ENCODE measurements at regions not wholly inside any gene's neighbourhood (a gene's known extent, or its start where the extent isn't known, plus 50 kb on each side); places are given as distances from the start of the nearest gene placed in this dataset.
"Not testable (repeated sequence)": the region's sequence is repeated elsewhere in the genome, so short reads cannot be mapped to it uniquely, and the experiment has no call there.

GRCh38 chr15:101876031-101876430 lies 64.0 kb downstream of the OR4F15 start:
- DNase-seq (ENCODE audit: low read depth); H3K4me3 ChIP-seq (ENCODE audit: low read depth, low read length): not testable (repeated sequence)

DNA sequence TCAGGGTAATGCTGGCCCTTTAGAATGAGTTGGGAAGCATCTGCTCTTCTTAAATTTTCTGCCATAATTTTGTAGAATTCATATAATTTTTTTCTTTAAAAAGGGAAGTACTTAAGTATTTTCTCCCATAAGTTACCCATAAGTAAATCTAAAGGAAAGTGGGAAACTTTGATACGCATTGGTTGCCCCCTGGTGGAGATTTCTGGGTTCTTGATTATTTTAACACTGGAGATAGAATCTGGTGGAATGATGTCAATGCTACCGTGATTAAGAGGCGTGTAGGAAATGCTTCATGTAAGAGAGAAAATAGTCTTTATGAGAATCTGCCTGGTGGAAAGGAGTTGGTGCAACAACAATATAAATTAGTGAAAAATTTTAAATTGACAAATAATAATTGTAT lies 65.6 kb downstream of the OR4F15 start:
- DNase-seq (ENCODE audit: low read depth), result peak; percentile 1
- TF ChIP-seq CTCF (conservative IDR thresholded peaks at IDR 0.05; ENCODE audit: low read depth, low read length), result peak; percentile 38

DNA sequence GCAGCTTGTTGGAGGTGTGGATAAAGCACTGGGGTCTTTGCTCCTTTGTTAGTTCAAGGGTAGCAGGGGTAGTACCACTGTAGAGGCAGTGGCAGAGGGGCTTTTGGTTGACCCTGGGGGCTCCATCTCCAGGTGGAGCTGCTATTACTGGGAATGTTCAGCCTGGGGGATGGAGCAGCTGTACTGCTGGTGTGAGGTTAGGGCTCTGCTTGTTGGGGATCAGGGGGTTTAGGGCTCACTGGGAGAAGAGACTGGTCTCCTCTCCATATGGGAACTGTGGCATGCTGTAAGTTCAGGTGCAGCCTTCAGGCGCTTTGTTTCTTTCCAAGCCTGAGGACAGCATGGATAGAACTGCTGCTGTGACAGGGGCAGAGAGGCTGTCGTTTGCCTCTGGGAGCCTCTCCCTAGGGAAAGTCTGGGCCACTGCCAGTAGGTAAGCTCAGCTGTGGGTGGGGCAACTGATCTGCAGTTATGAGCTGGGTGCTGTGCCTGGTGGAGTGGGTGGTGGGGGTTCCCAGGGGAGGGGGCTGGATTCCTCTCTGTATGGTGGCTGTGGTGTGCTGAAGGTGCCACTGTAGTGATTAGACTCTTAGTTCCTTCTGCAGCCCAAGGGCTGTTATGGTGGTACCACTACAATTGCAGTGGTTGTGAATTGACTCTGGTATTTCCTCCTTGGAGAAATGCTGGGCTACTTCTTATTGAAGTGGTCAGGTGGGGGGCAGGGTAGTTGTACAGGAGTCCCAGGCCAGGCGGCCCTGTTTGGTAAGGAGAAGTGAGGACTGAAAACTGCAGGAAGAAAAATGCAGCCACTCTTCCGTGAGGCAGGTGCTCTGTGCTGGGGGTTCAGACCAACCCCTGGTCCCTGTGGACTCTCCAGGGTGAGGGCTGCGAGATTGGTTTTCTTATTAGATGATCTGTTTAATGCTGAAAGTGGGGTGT lies 100.6 kb downstream of the OR4F15 start:
- DNase-seq (ENCODE audit: low read depth); H3K4me3 ChIP-seq (ENCODE audit: low read depth, low read length): not testable (repeated sequence)

More for the DNA sequence above, 65.6 kb downstream of the OR4F15 start:
- H3K4me3 ChIP-seq (ENCODE audit: low read depth, low read length), result not testable (repeated sequence)

- not testable (repeated sequence) for H3K4me3 ChIP-seq (ENCODE audit: low read depth, low read length); DNase-seq (ENCODE audit: low read depth)
Observed at GRCh38 chr15:101924554-101924953, 112.6 kb downstream of the OR4F15 start.

GRCh38 chr15:101934506-101934905 lies 122.5 kb downstream of the OR4F15 start:
- H3K4me3 ChIP-seq (ENCODE audit: low read depth, low read length); DNase-seq (ENCODE audit: low read depth): not testable (repeated sequence)

DNA sequence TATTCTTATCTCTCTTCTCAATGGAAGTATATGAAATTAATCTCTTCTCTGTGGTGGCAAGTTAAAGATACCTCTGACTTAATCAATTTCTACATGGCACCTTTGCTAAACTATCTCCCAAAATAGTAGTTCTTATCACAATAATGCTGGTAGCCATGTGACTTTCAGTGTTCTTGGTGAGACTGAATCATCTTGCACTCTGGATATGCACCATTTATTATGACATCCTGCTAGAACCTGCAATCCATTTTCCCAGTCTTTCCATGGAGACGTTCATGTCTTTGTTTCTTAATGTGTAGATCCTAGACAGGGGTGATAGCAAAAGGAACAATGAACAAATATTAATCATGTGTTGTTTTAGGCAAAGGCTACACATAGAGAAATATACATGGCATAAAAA lies 125.4 kb downstream of the OR4F15 start:
- H3K4me3 ChIP-seq (ENCODE audit: low read depth, low read length); DNase-seq (ENCODE audit: low read depth): not testable (repeated sequence)

DNA sequence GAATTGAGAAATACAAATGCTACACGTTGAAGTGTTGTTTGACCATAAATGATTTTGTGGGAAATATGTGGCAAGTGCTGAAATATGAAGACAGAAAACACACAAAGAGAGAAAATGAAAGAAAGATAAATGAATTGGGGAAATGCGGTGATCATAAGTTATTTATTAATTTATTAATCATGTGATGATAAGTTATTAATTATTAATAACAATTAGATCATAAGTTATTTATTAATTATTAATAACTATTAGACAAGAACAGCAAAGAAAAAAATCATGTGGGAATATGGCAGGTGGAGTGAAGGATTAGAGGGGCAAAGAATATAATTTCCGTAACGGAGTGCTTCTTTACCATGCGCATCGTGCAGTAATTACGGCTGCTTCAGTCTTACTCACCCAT lies 126.6 kb downstream of the OR4F15 start:
- not testable (repeated sequence) for DNase-seq (ENCODE audit: low read depth); H3K4me3 ChIP-seq (ENCODE audit: low read depth, low read length)

DNA sequence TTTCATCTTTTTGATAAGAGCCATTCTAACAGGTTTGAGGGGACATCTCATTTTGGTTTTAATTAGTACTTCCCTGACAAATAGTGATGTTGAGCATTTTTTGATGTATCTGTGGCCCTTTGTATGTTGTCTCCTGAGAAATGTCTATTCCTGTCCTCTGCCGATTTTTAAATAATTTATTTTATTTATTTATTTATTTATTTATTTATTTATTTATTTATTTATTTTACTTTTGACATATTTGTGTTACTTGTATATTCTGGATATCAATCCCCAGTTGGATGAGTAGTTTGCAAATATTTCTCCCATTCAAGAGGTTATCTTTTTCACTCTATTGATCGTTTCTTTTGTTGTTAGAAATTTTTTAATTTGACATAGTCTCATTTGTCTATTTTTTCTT lies 133.9 kb downstream of the OR4F15 start:
- H3K4me3 ChIP-seq (ENCODE audit: low read depth, low read length); DNase-seq (ENCODE audit: low read depth): not testable (repeated sequence)

GRCh38 chr15:101948491-101949010 lies 136.5 kb downstream of the OR4F15 start:
- not testable (repeated sequence) for DNase-seq (ENCODE audit: low read depth); H3K4me3 ChIP-seq (ENCODE audit: low read depth, low read length)

- H3K4me3 ChIP-seq (ENCODE audit: low read depth, low read length); DNase-seq (ENCODE audit: low read depth): not testable (repeated sequence)
Observed at GRCh38 chr15:101949380-101950065, 137.5 kb downstream of the OR4F15 start.

DNA sequence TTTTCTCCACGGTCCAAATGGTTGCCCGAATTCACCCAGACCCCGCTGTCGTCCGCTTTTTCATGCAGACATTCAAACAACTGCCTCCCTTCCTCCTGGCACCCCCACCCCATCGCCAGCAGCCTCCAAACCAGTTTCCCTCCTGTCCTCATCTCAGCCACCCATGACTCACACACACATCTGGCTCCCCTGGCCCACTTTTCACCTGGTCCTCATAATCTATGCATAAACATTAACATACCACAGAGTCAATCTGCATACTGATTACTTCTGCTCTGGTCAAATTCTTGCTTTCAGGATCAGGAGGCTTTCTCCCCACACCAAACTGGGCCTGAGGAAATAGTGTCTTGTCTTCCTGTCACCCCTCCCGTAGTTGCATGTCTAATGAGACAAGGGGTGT lies 142.0 kb downstream of the OR4F15 start:
- H3K4me3 ChIP-seq (ENCODE audit: low read depth, low read length); DNase-seq (ENCODE audit: low read depth): not testable (repeated sequence)

- peak; percentile 56 for DNase-seq (ENCODE audit: low read depth)
- H3K4me3 ChIP-seq (ENCODE audit: low read depth, low read length), result not testable (repeated sequence)
Observed at GRCh38 chr15:101955840-101956239, 143.8 kb downstream of the OR4F15 start.

DNA sequence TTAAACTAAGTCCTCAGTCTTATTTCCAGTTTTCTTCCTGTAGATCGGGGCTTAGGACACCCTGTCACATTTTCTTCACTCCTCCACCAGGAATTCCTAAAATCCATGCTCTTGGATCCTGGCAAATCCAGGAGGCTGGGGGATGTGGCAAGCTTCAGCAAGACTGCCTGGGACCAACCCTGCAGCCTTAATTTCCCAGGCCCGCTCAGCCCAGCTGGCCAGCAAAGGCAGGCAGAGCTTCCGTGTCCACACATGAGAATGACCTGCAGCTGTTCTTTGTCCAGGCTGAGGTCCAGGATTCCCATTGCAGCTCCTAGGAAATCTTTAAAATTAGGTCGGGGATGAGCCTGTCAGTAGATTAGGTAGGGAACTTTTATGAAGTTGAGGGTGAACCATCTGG lies 146.7 kb downstream of the OR4F15 start:
- DNase-seq (ENCODE audit: low read depth); H3K4me3 ChIP-seq (ENCODE audit: low read depth, low read length): not testable (repeated sequence)

- H3K4me3 ChIP-seq (ENCODE audit: low read depth, low read length), result peak overlapping the region; percentile 56
- DNase-seq (ENCODE audit: low read depth), result not testable (repeated sequence)
Observed at GRCh38 chr15:101961263-101961662, 149.3 kb downstream of the OR4F15 start.

- peak overlapping the region; percentile 54 for H3K4me3 ChIP-seq (ENCODE audit: low read depth, low read length)
- not testable (repeated sequence) for DNase-seq (ENCODE audit: low read depth)
Observed at GRCh38 chr15:101961765-101962164, 149.8 kb downstream of the OR4F15 start.

DNA sequence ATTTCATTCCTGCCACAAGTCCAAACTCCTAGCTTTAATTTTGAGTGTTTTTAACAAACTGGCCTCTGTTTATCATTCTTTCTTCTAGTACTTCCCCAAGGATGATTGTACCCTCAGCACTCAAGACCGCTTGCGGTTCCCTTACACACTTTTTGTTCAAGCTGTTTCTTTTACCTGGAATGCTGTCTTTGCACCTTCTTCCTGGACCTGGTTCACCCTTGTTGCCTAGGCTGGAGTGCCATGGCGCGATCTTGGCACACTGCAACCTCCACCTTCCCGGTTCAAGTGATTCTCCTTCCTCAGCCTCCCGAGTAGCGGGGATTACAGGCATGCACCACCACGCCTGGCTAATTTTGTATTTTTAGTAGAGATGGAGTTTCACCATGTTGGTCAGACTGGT lies 151.7 kb downstream of the OR4F15 start:
- not testable (repeated sequence) for DNase-seq (ENCODE audit: low read depth); H3K4me3 ChIP-seq (ENCODE audit: low read depth, low read length)

DNA sequence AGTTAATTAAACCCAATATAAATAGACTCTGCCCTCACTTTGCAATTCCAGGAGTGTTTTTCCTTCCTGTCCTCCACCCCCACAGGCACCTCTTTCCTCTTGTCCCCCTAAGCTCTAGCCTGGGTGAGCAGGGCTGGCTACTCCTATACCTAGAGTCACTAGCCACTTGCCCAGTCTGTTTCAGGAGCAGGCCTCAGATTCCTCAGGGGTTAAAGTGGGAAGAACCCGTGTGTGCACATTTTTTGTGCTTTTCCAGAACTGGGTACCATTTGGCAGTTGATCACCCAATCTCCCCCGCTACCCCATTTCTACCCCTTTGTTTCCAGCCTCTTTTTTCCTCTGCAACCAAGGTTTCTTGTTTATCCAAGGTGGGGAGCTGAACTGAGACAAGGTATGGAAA lies 153.4 kb downstream of the OR4F15 start:
- DNase-seq (ENCODE audit: low read depth); H3K4me3 ChIP-seq (ENCODE audit: low read depth, low read length): not testable (repeated sequence)

- not testable (repeated sequence) for H3K4me3 ChIP-seq (ENCODE audit: low read depth, low read length)
Observed at GRCh38 chr15:101965860-101966259, 153.9 kb downstream of the OR4F15 start.

More at GRCh38 chr15:101965860-101966259, 153.9 kb downstream of the OR4F15 start:
- DNase-seq (ENCODE audit: low read depth), result not testable (repeated sequence)

Measured in choroid plexus epithelial cell (primary cell).